ENCODE measurements at regions not wholly inside any gene's neighbourhood (a gene's known extent, or its start where the extent isn't known, plus 50 kb on each side); places are given as distances from the start of the nearest gene placed in this dataset.

DNA sequence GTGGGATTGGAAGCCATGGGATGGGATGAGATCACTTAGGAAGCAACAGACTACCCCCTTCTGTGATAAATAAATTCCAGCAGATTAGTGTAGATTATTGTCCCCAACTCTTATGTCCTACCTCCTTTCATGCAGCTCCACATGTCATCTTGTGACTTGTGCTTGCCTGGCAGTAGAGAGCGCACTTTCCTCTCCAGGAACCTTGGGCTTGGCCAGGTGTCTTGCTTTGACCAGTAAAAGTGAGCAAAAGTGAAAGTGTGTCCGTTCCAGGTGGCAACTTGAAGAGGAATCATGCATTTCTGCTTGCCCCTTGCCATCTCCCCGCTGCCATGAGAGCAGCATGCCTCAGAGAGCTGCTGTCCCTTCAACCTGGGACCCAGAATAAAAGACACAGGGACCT, 122.9 kb upstream of the ERG start:
- Histone ChIP-seq H3K36me3 (ENCODE audit: control insufficient read depth in 4 of 4, insufficient read depth in 3 of 4, low read depth in 1 of 4, low read length in 3 of 4) (no peaks in the 10 kb centered on the region), H3K27me3 (ENCODE audit: control insufficient read depth in 4 of 4, insufficient read depth in 4 of 4, low read length in 3 of 4) (no peaks in the 10 kb centered on the region), H3K27ac (ENCODE audit: low read depth in 1 of 2, low read length in 2 of 2) (no peak overlapping the region), H3K4me1 (ENCODE audit: control insufficient read depth in 4 of 4, insufficient read depth in 4 of 4, low read length in 3 of 4) (no peaks in the 10 kb centered on the region), H3K9me3 (ENCODE audit: control insufficient read depth in 4 of 4, low read length in 3 of 4) (no peaks in the 10 kb centered on the region), H3K4me3 (ENCODE audit: low read depth in 1 of 3, low read length in 3 of 3) (no peak overlapping the region), H3K9ac (ENCODE audit: low read depth in 1 of 2, low read length in 2 of 2) (no peak overlapping the region)
- 89% methylated on average over 3 of the region's 3 CpGs for WGBS
- DNase-seq (ENCODE audit: low spot score): no peak
- TF ChIP-seq NR2F2 (IDR thresholded peaks at IDR 0.05) (no peak), HNF4A (conservative IDR thresholded peaks at IDR 0.05) (no peak), HNF4G (IDR thresholded peaks at IDR 0.05) (no peak), GABPA (IDR thresholded peaks at IDR 0.05 in 1 of 2, conservative IDR thresholded peaks at IDR 0.05 in 1 of 2) (no peak), FOXA1 (IDR thresholded peaks at IDR 0.05) (no peak), RAD21 (IDR thresholded peaks at IDR 0.05) (no peak), FOXA2 (IDR thresholded peaks at IDR 0.05) (no peak), SP1 (IDR thresholded peaks at IDR 0.05) (no peak), TAF1 (conservative IDR thresholded peaks at IDR 0.05) (no peak), EGR1 (IDR thresholded peaks at IDR 0.05; ENCODE audit: low read depth in 2 of 2) (no peak), RXRA (IDR thresholded peaks at IDR 0.05) (no peak), YY1 (IDR thresholded peaks at IDR 0.05) (no peak), JUND (IDR thresholded peaks at IDR 0.05) (no peak)
- TF ChIP-seq, protein P1, sequence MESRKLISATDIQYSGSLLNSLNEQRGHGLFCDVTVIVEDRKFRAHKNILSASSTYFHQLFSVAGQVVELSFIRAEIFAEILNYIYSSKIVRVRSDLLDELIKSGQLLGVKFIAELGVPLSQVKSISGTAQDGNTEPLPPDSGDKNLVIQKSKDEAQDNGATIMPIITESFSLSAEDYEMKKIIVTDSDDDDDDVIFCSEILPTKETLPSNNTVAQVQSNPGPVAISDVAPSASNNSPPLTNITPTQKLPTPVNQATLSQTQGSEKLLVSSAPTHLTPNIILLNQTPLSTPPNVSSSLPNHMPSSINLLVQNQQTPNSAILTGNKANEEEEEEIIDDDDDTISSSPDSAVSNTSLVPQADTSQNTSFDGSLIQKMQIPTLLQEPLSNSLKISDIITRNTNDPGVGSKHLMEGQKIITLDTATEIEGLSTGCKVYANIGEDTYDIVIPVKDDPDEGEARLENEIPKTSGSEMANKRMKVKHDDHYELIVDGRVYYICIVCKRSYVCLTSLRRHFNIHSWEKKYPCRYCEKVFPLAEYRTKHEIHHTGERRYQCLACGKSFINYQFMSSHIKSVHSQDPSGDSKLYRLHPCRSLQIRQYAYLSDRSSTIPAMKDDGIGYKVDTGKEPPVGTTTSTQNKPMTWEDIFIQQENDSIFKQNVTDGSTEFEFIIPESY (IDR thresholded peaks at IDR 0.05): no peak
- TF ChIP-seq, protein P2, sequence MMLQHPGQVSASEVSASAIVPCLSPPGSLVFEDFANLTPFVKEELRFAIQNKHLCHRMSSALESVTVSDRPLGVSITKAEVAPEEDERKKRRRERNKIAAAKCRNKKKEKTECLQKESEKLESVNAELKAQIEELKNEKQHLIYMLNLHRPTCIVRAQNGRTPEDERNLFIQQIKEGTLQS (IDR thresholded peaks at IDR 0.05): no peak
- TF ChIP-seq, protein P3, sequence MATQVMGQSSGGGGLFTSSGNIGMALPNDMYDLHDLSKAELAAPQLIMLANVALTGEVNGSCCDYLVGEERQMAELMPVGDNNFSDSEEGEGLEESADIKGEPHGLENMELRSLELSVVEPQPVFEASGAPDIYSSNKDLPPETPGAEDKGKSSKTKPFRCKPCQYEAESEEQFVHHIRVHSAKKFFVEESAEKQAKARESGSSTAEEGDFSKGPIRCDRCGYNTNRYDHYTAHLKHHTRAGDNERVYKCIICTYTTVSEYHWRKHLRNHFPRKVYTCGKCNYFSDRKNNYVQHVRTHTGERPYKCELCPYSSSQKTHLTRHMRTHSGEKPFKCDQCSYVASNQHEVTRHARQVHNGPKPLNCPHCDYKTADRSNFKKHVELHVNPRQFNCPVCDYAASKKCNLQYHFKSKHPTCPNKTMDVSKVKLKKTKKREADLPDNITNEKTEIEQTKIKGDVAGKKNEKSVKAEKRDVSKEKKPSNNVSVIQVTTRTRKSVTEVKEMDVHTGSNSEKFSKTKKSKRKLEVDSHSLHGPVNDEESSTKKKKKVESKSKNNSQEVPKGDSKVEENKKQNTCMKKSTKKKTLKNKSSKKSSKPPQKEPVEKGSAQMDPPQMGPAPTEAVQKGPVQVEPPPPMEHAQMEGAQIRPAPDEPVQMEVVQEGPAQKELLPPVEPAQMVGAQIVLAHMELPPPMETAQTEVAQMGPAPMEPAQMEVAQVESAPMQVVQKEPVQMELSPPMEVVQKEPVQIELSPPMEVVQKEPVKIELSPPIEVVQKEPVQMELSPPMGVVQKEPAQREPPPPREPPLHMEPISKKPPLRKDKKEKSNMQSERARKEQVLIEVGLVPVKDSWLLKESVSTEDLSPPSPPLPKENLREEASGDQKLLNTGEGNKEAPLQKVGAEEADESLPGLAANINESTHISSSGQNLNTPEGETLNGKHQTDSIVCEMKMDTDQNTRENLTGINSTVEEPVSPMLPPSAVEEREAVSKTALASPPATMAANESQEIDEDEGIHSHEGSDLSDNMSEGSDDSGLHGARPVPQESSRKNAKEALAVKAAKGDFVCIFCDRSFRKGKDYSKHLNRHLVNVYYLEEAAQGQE (IDR thresholded peaks at IDR 0.05): no peak
- TF ChIP-seq, protein P4, sequence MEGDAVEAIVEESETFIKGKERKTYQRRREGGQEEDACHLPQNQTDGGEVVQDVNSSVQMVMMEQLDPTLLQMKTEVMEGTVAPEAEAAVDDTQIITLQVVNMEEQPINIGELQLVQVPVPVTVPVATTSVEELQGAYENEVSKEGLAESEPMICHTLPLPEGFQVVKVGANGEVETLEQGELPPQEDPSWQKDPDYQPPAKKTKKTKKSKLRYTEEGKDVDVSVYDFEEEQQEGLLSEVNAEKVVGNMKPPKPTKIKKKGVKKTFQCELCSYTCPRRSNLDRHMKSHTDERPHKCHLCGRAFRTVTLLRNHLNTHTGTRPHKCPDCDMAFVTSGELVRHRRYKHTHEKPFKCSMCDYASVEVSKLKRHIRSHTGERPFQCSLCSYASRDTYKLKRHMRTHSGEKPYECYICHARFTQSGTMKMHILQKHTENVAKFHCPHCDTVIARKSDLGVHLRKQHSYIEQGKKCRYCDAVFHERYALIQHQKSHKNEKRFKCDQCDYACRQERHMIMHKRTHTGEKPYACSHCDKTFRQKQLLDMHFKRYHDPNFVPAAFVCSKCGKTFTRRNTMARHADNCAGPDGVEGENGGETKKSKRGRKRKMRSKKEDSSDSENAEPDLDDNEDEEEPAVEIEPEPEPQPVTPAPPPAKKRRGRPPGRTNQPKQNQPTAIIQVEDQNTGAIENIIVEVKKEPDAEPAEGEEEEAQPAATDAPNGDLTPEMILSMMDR (IDR thresholded peaks at IDR 0.05; ENCODE audit: low read depth, low read length, missing input control): no peak
- TF ChIP-seq, protein P5, sequence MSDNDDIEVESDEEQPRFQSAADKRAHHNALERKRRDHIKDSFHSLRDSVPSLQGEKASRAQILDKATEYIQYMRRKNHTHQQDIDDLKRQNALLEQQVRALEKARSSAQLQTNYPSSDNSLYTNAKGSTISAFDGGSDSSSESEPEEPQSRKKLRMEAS (IDR thresholded peaks at IDR 0.05): no peak

All from liver (tissue), 8 donors.